DMS53 treated with DMSO at 0.1 percent for 48 hours (cell line): ENCODE measurements at regions not wholly inside any gene's neighbourhood (a gene's known extent, or its start where the extent isn't known, plus 50 kb on each side); places are given as distances from the start of the nearest gene placed in this dataset.

Source experiments
- DNase-seq: peaks from one replicate; lab custom pipeline; 2025; ENCODE audit not compliant: unreplicated experiment; lab: John Stamatoyannopoulos, UW

- DNase-seq: no peak
Observed at GRCh38 chr5:96140496-96140895, 178.8 kb upstream of the ELL2 start.

- no peak for DNase-seq
Observed at GRCh38 chr5:96140084-96140483, 178.4 kb upstream of the ELL2 start.

- no peak for DNase-seq
Observed at GRCh38 chr5:96134886-96135285, 173.2 kb upstream of the ELL2 start.

GRCh38 chr5:96133341-96134079 lies 171.9 kb upstream of the ELL2 start:
- DNase-seq: no peak

DNA sequence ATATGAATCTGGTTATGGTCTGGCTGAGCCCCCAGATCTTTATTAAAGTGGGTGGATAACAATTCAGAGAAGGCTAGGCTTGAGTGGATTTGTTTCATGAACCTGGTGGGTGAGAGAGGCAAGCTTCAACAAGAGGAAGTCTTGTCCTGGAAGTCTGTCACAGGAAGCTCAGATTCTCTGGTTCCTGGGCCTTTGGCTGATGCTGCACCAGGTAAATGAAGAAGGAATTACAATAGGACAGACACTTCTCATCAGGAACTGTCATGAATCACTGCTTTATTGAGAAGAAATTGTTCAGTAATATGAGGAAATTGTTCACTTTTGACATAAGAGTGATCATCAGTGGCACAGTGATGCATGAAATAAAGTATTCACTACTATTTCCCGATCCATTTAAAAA lies 167.6 kb upstream of the ELL2 start:
- DNase-seq: no peak

DNA sequence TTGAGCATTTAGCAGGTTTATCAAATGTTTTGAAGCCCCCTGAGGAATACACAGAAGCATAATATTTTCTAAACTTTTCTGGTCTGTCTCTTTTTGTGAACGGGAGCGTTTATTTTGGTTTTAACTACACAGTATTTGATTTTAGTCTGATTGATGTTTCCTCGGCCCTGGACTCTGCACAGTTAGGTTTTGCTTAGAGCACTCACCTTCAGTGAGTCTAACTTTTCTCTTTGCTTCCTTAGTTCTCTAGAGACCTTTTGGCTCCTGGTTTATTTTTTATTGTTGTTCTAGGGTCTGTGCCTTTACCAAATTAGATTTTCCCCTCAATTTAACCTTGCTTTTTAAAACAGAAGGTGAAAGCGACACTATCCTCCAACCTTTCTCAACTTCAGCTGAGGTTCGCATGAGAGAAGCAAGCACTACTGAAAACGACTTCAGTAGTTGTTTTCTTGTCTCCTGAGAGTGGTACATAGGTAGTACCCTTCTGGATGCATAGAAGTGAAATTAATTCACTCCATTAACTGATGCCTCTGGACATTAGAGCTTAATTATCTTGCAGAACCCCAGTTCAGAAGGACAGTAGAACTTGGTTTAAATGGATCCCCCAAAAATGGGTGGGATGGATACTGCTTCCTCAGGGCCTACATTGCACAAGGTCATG lies 166.7 kb upstream of the ELL2 start:
- no peak for DNase-seq

DNA sequence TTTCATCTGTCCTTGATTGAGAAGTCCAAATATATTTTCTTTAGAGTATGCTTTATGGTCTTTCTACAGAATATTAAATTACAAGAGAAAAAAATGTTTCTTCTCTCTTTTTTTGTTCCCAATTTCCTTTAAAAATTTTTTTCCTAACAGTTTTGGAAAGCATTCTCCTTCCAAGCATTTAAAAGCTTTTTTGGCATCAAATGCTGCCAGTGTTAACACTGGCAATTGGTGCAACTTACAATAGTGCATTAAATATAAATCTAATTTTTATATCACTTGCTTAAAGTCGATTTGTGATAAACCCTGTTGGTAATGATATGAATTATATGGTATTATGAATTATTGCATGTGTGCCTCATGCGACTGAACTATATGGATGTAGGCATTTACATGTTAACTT lies 165.9 kb upstream of the ELL2 start:
- DNase-seq: no peak

- DNase-seq: no peak
Observed at GRCh38 chr5:96125231-96125891, 163.7 kb upstream of the ELL2 start.

GRCh38 chr5:96124589-96124988 lies 162.9 kb upstream of the ELL2 start:
- no peak for DNase-seq

- DNase-seq: no peak
Observed at GRCh38 chr5:96123418-96123817, 161.8 kb upstream of the ELL2 start.

- DNase-seq: no peak
Observed at GRCh38 chr5:96121364-96121763, 159.7 kb upstream of the ELL2 start.

- DNase-seq: no peak
Observed at GRCh38 chr5:96120120-96120519, 158.5 kb upstream of the ELL2 start.

DNA sequence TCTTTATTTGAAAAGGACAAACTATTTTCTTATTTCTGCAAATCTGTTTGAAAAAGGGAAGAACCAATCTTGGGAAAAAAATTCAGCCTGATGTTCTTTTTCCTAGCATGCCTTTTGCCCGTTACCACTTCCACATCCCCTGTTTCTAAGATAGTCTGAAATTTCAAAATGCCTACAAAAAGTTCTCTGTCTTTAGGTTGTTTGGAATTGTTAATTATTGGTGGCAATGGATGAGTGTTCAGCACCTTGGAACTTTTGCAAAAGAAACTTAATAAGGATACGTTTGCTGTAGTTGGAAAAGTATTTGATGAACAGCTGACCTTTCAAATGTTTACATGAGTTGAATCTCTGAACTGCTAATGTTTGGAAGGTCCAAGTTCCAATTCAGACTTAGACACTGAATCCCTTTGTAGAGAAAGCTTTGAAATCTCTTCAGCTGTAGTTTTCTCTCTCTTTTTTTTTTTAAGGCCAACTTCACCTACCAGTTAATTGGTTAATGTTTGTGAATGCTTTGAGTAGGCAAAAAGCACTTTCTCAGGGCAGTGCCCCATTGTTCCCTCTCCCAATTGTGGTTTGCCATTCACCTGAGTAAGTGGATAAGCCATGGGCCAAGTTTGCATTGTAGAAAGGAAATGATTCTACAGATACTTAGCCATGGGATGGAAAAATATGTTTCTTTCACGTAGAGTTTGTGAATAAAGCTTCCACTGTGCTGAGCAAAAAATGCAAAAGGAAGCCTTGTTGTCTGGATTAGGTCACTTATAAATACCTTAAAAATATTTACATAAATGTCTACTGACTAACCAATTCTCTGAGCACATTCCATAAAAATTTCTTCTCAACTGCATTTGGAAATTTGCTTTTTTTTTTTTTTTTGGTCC lies 156.4 kb upstream of the ELL2 start:
- no peak for DNase-seq

DNA sequence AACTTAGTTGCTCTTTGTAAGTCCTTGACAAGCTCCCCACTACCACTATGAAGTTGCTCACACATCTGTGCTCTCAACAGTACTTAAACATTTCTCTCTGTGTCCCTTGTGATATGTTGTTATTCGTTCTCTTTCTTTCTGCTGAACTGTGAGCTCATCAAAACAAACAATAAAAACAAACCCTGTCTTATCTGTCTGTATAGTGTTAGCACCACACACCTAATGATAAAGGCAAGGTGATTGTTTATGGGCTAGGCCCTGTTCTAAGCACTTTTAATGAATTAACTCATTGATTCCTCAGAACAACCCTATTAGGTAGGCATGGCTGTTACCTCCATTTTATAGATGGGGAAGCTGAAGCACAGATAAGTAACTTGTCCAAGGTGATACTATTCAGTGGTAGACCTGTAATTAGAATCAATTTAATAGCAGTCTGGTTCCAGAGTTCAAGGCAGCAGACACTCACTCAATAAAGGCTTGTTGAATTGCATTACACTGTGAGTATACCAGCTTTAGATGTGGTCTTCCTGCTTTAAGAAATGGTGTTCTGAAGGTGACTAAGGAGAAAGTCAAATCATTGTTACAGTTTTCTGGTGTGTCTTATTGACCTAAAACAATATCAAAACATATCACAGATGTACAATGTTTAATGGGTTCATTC lies 153.6 kb upstream of the ELL2 start:
- DNase-seq: no peak

GRCh38 chr5:96114736-96115135 lies 153.1 kb upstream of the ELL2 start:
- DNase-seq: no peak

DNA sequence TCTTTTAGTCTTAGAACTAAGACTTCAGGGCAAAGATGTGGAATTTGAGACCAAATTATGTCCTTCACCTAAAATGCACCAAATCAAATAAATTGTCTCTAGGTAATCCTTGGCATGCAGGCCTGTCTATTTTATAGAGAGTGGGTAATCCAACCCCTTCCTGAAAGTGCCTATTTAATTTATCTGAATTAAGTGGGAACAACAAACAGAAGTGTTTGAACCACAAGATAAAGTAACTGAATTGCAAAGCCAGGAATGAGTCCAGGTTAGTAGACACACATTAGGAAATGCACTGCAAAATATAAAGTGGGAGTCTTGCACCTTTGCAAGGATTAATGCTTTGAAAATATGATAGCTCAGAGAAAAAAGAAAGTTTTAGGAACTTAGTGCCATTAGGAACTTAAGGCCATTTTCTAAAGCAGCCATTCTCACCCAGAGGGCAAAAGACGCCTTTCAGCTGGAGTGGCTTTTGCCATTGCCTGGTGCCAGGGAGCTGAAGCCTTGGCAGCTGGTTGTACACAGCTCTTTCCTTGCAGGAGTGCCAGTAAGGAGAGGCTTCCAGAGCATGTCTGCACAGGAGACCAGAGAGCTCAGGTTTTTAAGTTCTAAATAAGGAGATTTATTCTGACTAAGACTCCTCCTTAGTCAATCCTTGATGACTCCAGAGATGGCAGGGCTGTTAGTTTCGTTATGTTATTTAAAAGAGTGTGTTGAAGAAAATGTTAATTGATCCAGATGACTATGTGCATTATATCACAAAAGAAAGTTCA lies 151.7 kb upstream of the ELL2 start:
- no peak for DNase-seq

DNA sequence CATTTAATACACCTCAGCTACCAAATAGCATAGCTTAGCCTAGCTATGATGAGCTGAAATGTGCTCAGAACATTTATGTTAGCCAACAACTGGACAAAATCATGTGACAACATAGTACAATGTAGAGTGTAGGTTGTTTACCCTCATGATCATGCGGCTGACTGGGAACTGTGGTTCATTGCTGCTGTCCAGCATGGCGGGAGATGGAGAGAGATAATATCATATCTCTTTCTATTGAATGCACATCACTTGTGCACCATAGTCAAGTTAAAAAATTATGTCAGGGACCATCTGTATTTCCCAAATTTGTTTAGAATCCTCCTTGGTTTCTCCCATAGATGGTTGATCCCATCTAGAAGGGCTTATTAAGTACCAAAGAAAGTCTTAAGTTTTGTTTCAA lies 151.1 kb upstream of the ELL2 start:
- DNase-seq: no peak

GRCh38 chr5:96112123-96112670 lies 150.5 kb upstream of the ELL2 start:
- no peak for DNase-seq

GRCh38 chr5:96111080-96111756 lies 149.6 kb upstream of the ELL2 start:
- DNase-seq: no peak
